OCI-LY1 (cell line): ENCODE measurements at regions not wholly inside any gene's neighbourhood (a gene's known extent, or its start where the extent isn't known, plus 50 kb on each side); places are given as distances from the start of the nearest gene placed in this dataset.

Experiments used
- EZH2 ChIP-seq: fragments of 200-600 bp; sonication (generic), shearing (Covaris generic); IDR thresholded peaks from 2 replicates; pipeline ENCODE4 v1.8.0; 2017; ENCODE audit warnings: borderline replicate concordance, mixed run types, mild to moderate bottlenecking, antibody characterized with exemption, low read length, moderate library complexity, mixed read lengths
- TF ChIP-seq, protein P1 (sequence below): fragments of 200-600 bp; sonication (generic), shearing (Covaris generic); IDR thresholded peaks from 2 replicates; pipeline ENCODE4 v1.5.1; 2017; ENCODE audit warnings: mild to moderate bottlenecking, antibody characterized with exemption, low read length, moderate library complexity, mixed read lengths

- TF ChIP-seq, protein P1, sequence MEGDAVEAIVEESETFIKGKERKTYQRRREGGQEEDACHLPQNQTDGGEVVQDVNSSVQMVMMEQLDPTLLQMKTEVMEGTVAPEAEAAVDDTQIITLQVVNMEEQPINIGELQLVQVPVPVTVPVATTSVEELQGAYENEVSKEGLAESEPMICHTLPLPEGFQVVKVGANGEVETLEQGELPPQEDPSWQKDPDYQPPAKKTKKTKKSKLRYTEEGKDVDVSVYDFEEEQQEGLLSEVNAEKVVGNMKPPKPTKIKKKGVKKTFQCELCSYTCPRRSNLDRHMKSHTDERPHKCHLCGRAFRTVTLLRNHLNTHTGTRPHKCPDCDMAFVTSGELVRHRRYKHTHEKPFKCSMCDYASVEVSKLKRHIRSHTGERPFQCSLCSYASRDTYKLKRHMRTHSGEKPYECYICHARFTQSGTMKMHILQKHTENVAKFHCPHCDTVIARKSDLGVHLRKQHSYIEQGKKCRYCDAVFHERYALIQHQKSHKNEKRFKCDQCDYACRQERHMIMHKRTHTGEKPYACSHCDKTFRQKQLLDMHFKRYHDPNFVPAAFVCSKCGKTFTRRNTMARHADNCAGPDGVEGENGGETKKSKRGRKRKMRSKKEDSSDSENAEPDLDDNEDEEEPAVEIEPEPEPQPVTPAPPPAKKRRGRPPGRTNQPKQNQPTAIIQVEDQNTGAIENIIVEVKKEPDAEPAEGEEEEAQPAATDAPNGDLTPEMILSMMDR: no peak
- no peak for TF ChIP-seq EZH2
Observed at GRCh38 chr4:112857461-112857860, 192.0 kb upstream of the ANK2 start.
